ENCODE measurements at regions not wholly inside any gene's neighbourhood (a gene's known extent, or its start where the extent isn't known, plus 50 kb on each side); places are given as distances from the start of the nearest gene placed in this dataset.
A peak's percentile ranks its signal among the peaks of the same experiment; 100 is the strongest.

- ChIA-PET POLR2A (ENCODE audit: partially characterized antibody) (no interaction called here), CTCF (ENCODE audit: partially characterized antibody) (interaction anchor here (1.0 to 1.7 kb wide), 3 partner anchors 38 to 103 kb away, joined by 3 to 7 read pairs (median 4); no protein-coding TSS in a partner anchor)
- Histone ChIP-seq H2BK5ac (ENCODE audit: low read depth, low read length) (no peak overlapping the region), H3K36me3 (ENCODE audit: control insufficient read depth in 2 of 4, insufficient read depth in 4 of 4, low read length in 3 of 4) (no peaks in the 10 kb centered on the region), H3K4me1 (replicated peaks in 1 of 4; ENCODE audit: control insufficient read depth in 3 of 4, insufficient read depth in 4 of 4, low read length in 3 of 4) (peaks cover 0 to 2% (median 0%) of the 10 kb centered on the region in 4 experiments; a peak in 1 of 7 replicates), H2BK15ac (ENCODE audit: low read length) (no peak overlapping the region), H3K9ac (replicated peaks in 1 of 4; ENCODE audit: extremely low read depth in 1 of 4, low read depth in 3 of 4, low read length in 3 of 4) (no peak overlapping the region), H3K23ac (ENCODE audit: insufficient read length) (no peak overlapping the region), H3K9me3 (ENCODE audit: insufficient read depth in 2 of 2, low read depth in 1 of 2, low read length in 1 of 2) (no peaks in the 10 kb centered on the region), H3K27me3 (replicated peaks in 1 of 4; ENCODE audit: control insufficient read depth in 3 of 4, extremely low read depth in 1 of 4, insufficient read depth in 3 of 4, low read length in 3 of 4) (no peaks in the 10 kb centered on the region; a peak in 1 of 7 replicates), H2BK120ac (replicated peaks; ENCODE audit: low read depth, low read length) (no peak overlapping the region), H2BK20ac (ENCODE audit: low read length) (no peak overlapping the region), H3K27ac (ENCODE audit: low read depth, low read length) (no peak overlapping the region), H2AK5ac (ENCODE audit: low read depth, low read length) (no peak overlapping the region), H4K91ac (replicated peaks; ENCODE audit: insufficient read length, low read length) (no peak overlapping the region), H3K14ac (ENCODE audit: insufficient read length) (no peak overlapping the region), H3K18ac (ENCODE audit: extremely low read depth, low read length) (no peak overlapping the region), H2BK12ac (ENCODE audit: low read depth, low read length) (no peak overlapping the region), H3K4ac (replicated peaks; ENCODE audit: insufficient read length, low read depth, low read length) (no peak overlapping the region), H3K4me3 (ENCODE audit: extremely low read depth in 1 of 4, insufficient read depth in 2 of 4, low read depth in 3 of 4, low read length in 4 of 4) (no peak overlapping the region), H3K4me2 (ENCODE audit: insufficient read depth in 1 of 2, low read depth in 2 of 2, low read length in 2 of 2) (no peak overlapping the region), H3K23me2 (ENCODE audit: low read depth, low read length) (no peaks in the 10 kb centered on the region), H3K79me1 (ENCODE audit: low read depth, low read length) (no peaks in the 10 kb centered on the region), H2AFZ (ENCODE audit: low read length) (no peak overlapping the region), H4K5ac (ENCODE audit: insufficient read length, low read depth, low read length) (no peak overlapping the region), H3K79me2 (ENCODE audit: control insufficient read depth in 1 of 2, insufficient read depth in 2 of 2, low read length in 2 of 2) (no peaks in the 10 kb centered on the region), H3K56ac (replicated peaks; ENCODE audit: insufficient read length, low read depth, low read length) (no peak overlapping the region), H4K20me1 (replicated peaks in 1 of 2; ENCODE audit: control insufficient read depth in 1 of 2, insufficient read depth in 2 of 2, low read length in 2 of 2) (no peaks in the 10 kb centered on the region), H4K8ac (ENCODE audit: extremely low read depth, insufficient read depth, low read length) (no peak overlapping the region)
- no peak for DNase-seq (ENCODE audit: low read depth in 1 of 2, low spot score in 2 of 2)
- 95% methylated on average over 12 of the region's 16 CpGs; no CpG with 5 or more reads in 1 of the 2 experiments for WGBS, 2 experiments (ENCODE audit: extremely low coverage in 1 of 2, insufficient coverage in 1 of 2, insufficient read length in 1 of 2, insufficient replicate concordance in 2 of 2, low coverage in 1 of 2, low lambda C conversion rate in 2 of 2, missing lambda C conversion rate in 1 of 2)
- no peak for TF ChIP-seq BCL11A (IDR thresholded peaks at IDR 0.05; ENCODE audit: low read depth in 2 of 2, low read length in 2 of 2)
- TF ChIP-seq E2F6 (IDR thresholded peaks at IDR 0.05): peak; percentile 13; the same call in 1 of the 2 replicates
- no peak for FAIRE-seq
These were observed 351.0 kb upstream of the B3GAT1 start for GRCh38 chr11:134763030-134763388.
